ENCODE measurements at regions not wholly inside any gene's neighbourhood (a gene's known extent, or its start where the extent isn't known, plus 50 kb on each side); places are given as distances from the start of the nearest gene placed in this dataset.

GRCh38 chr6:85185977-85186376 lies 263.9 kb upstream of the NT5E start:
- TF ChIP-seq CTCF (IDR thresholded peaks at IDR 0.05; ENCODE audit: low read length) (no peak), EZH2 (optimal IDR thresholded peaks at IDR 0.05; ENCODE audit: low read depth, low read length) (no peak), EZH2phosphoT487 (IDR thresholded peaks at IDR 0.05; ENCODE audit: low read length) (no peak)
